Left cardiac atrium (tissue), 4 donors: ENCODE measurements at regions not wholly inside any gene's neighbourhood (a gene's known extent, or its start where the extent isn't known, plus 50 kb on each side); places are given as distances from the start of the nearest gene placed in this dataset.
"Not testable (repeated sequence)": the region's sequence is repeated elsewhere in the genome, so short reads cannot be mapped to it uniquely, and the experiment has no call there.

Source experiments
- ATAC-seq, 2 donors: fragments of 200-7000 bp; cut with Tn5 transposase; one replicate each; pipeline ENCODE4 v1.9.1; 2020; ENCODE audit warnings: mild to moderate bottlenecking in 2 of 2, moderate library complexity in 2 of 2
- DNase-seq: peaks from one replicate; pipeline ENCODE4 v3.0.0-alpha.2; 2020
- intact Hi-C, 2 donors: fragments of 100-400 bp; cut with DNase I; formaldehyde crosslinking; loops; one replicate each; pipeline versions ENCODE4 v1.14.1 to v1.15.1; 2022 to 2023
- donor health status: DM: no; HTN: yes; CAD: no.
- donor health status: DM: no; HTN: yes; CAD: no; lungs with severe emphysema.
- donor health status: DM: yes; HTN: yes; CAD: no.
- donor health status: Dilated cardiomyopathy.

- intact Hi-C loops: no loop called here
- no peak for DNase-seq
- ATAC-seq: no peak
Measured at GRCh38 chr1:101451888-101452287, 215.1 kb downstream of the S1PR1 start.

- intact Hi-C loops: no loop called here
- ATAC-seq: no peak
- DNase-seq: no peak
Measured at GRCh38 chr1:101452825-101453224, 216.0 kb downstream of the S1PR1 start.

- intact Hi-C loops: no loop called here
- ATAC-seq (no peak), DNase-seq (no peak)
Measured at GRCh38 chr1:101453844-101454243, 217.0 kb downstream of the S1PR1 start.

- intact Hi-C loops: no loop called here
- ATAC-seq (no peak), DNase-seq (no peak)
Measured at GRCh38 chr1:101455166-101455565, 218.3 kb downstream of the S1PR1 start.

GRCh38 chr1:101460739-101461138 is 223.9 kb downstream of the S1PR1 start:
- DNase-seq (no peak), ATAC-seq (no peak)
- intact Hi-C loops: no loop called here

- DNase-seq (no peak), ATAC-seq (no peak)
Measured at GRCh38 chr1:101463195-101463594, 226.4 kb downstream of the S1PR1 start.

GRCh38 chr1:101465941-101466340 is 229.1 kb downstream of the S1PR1 start:
- intact Hi-C loops: no loop called here
- ATAC-seq (no peak), DNase-seq (no peak)

More at GRCh38 chr1:101463195-101463594, 226.4 kb downstream of the S1PR1 start:
- intact Hi-C loops: no loop called here

- intact Hi-C loops: no loop called here
- ATAC-seq: no peak
- DNase-seq: no peak
Measured at GRCh38 chr1:101474039-101474665, 237.3 kb downstream of the S1PR1 start.

GRCh38 chr1:101476541-101476940 is 239.7 kb downstream of the S1PR1 start:
- ATAC-seq (no peak), DNase-seq (no peak)
- intact Hi-C loops: no loop called here

DNA sequence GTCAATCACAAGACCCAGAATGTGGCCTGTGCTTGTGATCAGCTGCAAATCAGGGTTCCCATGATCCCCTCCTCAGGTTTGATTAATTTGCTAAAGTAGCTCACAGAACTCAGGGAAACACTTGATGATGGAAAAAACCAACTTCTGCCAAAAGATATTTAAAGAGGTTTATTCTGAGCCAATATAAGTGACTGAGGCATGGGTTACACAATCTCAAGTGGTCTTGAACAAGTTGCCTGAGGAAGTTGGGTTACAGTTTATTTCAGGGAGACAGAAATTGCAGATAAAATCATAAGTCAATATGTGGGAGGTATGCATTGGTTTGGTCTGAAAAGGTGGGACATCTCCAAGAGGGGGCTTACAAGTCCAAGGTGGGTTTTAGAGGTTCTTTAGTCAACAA is 243.1 kb downstream of the S1PR1 start:
- intact Hi-C loops: no loop called here
- DNase-seq (no peak), ATAC-seq (no peak)

DNA sequence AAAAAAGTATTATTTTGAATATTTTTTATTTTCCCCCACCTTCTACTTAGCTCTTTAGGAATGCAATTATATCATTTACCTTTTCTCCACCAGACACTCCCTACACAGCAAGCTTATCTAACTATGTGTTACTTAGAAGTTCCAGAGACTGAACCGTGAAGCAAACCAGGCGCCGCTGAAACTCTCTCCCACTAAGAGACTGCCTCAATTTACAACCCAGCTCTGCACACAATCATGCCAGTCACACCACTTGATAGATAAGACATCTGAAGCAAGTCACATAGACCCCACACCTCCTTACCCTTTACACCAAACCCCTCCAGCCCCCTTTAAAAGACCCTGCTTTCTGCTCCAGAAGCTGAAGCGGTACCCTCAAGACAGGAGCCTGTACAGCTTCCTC is 245.5 kb downstream of the S1PR1 start:
- DNase-seq (no peak), ATAC-seq (no peak)
- intact Hi-C loops: no loop called here

GRCh38 chr1:101483982-101484688 is 247.3 kb downstream of the S1PR1 start:
- intact Hi-C loops: no loop called here
- ATAC-seq (no peak), DNase-seq (no peak)

DNA sequence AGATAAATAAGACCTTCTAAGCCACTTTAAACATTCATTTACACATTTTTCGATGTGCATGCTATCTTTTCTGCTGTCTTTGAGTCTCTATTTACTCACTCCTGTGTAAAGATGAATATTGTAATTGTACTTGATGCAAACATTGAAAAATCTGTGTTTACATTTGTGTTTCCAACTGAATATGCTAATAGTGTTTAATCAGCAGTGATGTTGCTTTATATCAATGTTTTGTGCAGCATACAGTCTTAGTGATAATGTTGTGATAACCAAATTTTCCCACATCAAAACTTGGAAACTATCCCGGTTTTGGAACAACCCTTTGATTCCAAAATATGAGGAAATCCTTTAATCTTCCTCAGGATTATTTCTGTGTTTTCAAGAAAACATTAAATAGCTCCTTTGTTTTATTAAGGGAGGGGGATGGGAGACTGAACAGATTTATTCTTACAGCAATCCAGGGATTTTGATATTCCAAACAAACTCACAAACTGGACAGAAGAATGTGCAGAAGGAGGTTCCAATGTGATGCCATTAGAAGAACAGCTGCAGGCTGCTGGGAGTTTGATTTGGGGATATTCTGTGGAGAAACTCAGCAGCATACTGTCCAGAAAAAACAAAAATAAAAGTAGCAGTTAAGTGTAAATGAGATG is 248.0 kb downstream of the S1PR1 start:
- peak in 1 of 2 donors; percentile 25 for ATAC-seq
- intact Hi-C loops: no loop called here

DNA sequence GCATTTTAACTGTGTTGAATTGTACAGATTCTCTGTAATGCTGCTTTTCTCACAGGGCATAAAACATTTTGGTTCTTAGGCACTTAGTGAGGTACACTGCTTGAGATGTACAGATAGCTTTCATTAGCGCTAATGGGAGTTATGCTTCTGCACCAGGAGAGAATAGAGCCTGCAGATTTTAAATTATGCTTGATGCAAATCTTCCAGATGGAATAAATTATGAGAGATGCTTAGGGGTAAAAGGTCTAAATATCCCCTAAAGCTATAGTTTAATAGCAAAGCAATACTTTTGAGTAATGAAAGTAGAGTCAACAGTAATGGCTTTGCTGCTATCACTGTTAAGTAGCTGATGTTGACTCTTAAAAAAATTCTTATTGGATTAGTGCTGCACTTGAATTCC is 248.9 kb downstream of the S1PR1 start:
- no peak for ATAC-seq
- intact Hi-C loops: no loop called here
- DNase-seq: no peak

More for the DNA sequence above, 248.0 kb downstream of the S1PR1 start:
- DNase-seq: no peak

DNA sequence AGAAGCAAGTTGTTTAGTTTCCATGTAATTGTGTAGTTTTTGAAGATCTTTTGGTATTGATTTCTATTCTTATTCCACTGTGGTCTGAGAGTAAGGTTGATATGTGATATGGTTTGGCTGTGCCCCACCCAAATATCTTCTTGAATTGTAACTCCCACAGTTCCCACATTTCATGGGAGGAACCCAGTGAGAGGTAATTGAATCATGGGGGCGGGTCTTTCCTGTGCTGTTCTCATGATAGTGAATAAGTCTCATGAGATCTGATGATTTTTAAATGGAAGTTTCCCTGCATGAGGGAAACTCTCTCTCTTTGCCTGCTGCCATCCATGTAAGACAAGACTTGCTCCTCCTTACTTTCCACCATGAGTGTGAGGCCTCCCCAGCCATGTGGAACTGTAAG is 255.3 kb downstream of the S1PR1 start:
- DNase-seq, intact Hi-C loops, ATAC-seq: not testable (repeated sequence)

DNA sequence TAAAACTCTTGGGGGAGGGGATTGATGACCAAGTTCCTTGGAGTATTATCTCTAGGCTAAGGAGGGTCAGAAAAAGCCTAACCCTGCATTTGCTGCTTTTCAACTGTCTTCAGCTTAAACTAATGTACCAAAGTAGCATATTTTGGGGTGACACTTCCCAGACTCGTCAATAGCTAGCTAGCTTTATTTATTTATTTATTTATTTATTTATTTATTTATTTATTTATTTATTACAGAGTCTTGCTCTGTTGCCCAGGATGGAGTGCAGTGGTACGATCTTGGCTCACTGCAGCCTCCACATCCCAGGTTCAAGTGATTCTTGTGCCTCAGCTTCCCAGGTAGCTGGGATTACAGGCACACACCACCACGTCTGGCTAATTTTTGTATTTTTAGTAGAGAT is 257.1 kb downstream of the S1PR1 start:
- ATAC-seq, DNase-seq, intact Hi-C loops: not testable (repeated sequence)

DNA sequence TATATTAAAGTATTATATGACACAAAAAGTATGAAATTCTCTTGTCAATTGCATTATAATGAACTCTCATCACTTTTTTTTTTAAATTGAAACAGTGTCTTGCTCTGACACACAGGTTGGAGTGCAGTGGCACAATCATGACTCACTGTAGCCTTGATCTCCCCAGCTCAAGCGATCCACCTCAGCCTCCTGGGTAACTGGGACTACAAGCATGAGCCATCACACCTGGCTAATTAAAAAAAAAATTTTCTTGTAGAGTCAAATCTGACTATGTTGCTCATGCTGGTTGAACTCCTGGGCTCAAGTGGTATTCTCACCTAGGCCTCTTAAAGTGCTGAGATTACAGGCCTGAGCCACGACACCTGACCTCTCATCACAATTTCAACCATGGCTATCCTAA is 259.3 kb downstream of the S1PR1 start:
- DNase-seq (no peak), ATAC-seq (no peak)
- intact Hi-C loops: no loop called here

DNA sequence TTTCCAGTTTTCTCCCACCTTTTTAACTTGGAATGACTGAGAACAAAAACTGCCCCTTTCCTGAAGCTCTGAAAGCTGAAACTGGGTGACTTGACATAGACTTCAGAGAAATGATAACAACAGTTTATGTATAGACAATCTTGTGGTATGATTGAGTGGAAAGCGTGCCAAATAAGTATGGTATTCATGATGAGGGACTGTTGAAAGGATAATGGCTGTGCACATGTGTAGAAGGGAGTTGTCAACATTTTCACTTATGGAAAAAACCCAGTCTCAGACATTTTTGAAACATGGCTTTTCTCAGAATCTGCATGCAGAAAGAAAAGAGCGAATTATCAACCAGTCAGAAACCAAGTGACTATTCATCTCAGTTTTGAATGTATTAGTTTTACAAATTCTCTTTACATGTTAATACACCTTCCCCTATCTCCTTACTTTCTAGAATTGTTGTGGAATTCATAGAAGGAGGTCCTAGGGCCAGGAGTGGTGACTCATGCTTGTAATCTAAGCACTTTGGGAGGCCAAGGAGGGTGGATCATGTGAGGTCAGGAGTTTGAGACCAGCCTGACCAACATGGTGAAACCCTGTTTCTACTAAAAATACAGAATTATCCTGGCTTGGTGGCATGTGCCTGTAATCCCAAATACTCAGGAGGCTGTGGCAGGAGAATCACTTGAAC is 261.2 kb downstream of the S1PR1 start:
- intact Hi-C loops: no loop called here
- ATAC-seq: no peak

GRCh38 chr1:101504106-101504505 is 267.3 kb downstream of the S1PR1 start:
- intact Hi-C loops, DNase-seq, ATAC-seq: not testable (repeated sequence)

More for the DNA sequence above, 261.2 kb downstream of the S1PR1 start:
- no peak for DNase-seq

- ATAC-seq, DNase-seq, intact Hi-C loops: not testable (repeated sequence)
Measured at GRCh38 chr1:101505240-101505639, 268.4 kb downstream of the S1PR1 start.
